ENCODE measurements at regions not wholly inside any gene's neighbourhood (a gene's known extent, or its start where the extent isn't known, plus 50 kb on each side); places are given as distances from the start of the nearest gene placed in this dataset.

GRCh38 chr3:117463276-117464115, 753.9 kb downstream of the TUSC7 start (continued):
- TF ChIP-seq ZNF395 (CRISPR knock-in tag; IDR thresholded peaks at IDR 0.05) (no peak), POU5F1 (IDR thresholded peaks at IDR 0.05; ENCODE audit: borderline replicate concordance, low read depth, low read length, partially characterized antibody) (no peak), ZBTB26 (CRISPR knock-in tag; IDR thresholded peaks at IDR 0.05) (no peak), ZNF639 (CRISPR knock-in tag; conservative IDR thresholded peaks at IDR 0.05 in 1 of 2, IDR thresholded peaks at IDR 0.05 in 1 of 2) (no peak), SAFB (IDR thresholded peaks at IDR 0.05; ENCODE audit: borderline replicate concordance, low read depth, low read length) (no peak), RBM25 (IDR thresholded peaks at IDR 0.05; ENCODE audit: low read depth, low read length, severe bottlenecking) (no peak), RAD51 (IDR thresholded peaks at IDR 0.05; ENCODE audit: borderline replicate concordance, low read depth) (no peak), ZNF561 (CRISPR knock-in tag; conservative IDR thresholded peaks at IDR 0.05) (no peak)

Data from K562 (cell line).